NOMO-1 treated with DMSO at 0.1 percent for 48 hours (cell line): ENCODE measurements at regions not wholly inside any gene's neighbourhood (a gene's known extent, or its start where the extent isn't known, plus 50 kb on each side); places are given as distances from the start of the nearest gene placed in this dataset.

Experiments
- DNase-seq: peaks from one replicate; lab custom pipeline; 2025; ENCODE audit not compliant: unreplicated experiment; lab: John Stamatoyannopoulos, UW

DNA sequence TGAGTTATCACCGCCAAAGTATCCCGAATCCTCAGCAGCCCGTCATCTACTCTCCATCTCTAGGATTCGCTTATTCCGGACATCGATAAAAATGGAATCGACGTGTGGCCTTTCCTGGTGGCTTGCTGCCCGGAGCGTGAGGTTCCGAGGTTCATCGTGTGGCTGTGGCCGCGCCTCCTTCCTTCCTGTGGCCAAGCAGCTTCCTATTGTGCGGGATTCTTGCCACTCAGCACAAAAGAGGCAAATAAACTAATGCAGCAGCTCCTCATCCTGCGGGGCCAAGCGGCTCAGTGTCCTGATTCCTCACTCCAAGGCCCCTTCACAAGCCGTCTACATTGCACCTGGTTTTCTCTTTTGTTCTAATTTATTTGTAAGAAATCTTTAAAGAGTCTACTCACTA, 800.9 kb downstream of the CDH9 start:
- peak; percentile 24 for DNase-seq

DNA sequence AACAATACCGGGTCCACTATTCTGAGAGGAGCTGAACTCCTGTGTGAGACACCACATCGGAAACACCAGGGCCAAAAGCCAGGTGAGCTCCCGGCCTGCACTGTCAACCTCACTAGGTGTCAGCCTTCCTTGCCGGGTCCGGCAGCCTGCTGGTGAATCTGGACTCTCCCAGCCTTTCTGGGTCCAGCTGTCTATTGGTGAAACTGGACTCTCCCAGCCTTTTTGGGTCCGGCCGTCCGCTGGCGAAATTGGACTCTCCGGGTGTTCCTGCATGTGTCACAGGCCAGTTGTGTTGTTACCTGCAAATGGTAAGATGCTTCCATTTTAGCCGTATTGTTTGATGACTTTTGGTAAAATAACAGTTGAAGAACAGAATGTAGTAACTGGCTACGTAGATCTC, 801.5 kb downstream of the CDH9 start:
- no peak for DNase-seq

DNA sequence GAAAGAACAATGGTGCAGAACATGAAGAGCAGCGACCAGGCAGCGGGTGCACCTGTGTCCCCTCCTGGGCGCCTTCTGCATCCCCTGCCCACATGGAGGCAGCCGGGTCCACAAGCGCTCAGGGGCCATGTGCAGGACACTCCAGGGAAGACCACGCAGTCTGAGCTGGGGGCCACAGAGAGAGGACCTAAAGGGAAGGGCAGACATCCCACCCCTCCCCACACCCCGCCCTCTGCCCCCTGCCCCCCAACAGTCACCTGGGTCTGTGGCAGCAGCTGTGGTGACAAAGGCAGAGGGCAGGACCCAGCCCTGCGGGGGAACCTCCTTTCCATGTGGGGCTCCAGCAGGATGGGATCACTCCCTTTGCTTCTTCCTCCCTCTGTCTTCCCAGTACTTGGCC, 805.7 kb downstream of the CDH9 start:
- no peak for DNase-seq

DNA sequence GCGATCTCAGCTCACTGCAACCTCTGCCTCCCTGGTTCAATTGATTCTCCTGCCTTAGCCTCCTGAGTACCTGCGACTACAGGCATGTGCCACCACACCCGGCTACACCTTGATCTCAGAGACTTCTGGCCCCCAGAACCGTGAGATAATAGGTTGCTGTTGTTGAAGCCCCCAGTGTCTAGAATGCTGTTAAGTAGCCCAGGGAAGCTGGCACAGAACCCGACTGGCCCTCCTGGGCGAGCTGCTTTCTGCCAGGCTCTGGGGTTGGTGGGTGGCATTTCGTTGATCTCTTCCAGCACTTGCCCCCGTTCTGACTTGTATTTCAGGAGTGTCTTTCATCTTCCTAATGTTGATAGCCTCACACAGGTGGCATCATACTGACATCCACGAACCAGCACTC, 807.1 kb downstream of the CDH9 start:
- no peak for DNase-seq

- DNase-seq = no peak
Measured at GRCh38 chr5:26229848-26230247, 808.5 kb downstream of the CDH9 start.

DNA sequence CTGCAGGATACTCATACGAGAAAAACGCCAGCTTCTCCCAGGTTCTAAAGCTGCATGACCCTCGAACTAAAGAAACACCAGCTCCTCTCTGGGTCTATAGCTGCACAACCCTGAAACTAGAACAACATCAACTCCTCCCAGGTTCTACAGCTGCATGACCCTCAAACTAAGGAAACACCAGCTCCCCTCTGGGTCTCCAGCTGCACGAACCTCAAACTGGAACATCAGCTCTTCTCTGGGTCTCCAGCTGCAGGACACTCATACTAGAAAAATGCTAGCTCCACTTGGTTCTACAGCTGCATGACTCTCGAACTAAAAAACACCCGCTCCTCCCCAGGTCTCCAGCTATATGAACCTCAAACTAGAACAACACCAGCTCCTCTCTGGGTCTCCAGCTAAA, 811.1 kb downstream of the CDH9 start:
- no peak for DNase-seq

DNA sequence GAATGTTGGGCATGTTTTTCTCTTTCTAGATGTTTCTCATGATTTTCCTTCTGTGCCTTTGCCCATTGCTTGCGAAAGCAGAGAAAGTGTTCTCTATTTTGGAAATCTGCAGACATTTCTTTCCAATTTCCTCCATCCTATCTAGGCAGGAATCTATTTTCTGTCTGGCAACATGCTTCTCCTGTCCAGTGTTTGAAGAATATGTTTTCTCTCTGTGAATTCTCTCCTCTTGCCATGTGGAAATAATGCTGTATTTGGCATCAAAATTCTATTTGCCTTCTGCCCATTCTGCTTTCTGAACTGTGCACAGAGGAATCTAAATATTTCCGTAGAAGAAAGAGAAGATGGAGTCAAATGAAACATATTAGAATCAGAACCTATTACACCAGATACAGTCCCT, 833.3 kb downstream of the CDH9 start:
- no peak for DNase-seq

GRCh38 chr5:26193626-26194025, 844.8 kb downstream of the CDH9 start:
- DNase-seq = no peak

GRCh38 chr5:26192486-26192885, 845.9 kb downstream of the CDH9 start:
- DNase-seq = no peak

DNA sequence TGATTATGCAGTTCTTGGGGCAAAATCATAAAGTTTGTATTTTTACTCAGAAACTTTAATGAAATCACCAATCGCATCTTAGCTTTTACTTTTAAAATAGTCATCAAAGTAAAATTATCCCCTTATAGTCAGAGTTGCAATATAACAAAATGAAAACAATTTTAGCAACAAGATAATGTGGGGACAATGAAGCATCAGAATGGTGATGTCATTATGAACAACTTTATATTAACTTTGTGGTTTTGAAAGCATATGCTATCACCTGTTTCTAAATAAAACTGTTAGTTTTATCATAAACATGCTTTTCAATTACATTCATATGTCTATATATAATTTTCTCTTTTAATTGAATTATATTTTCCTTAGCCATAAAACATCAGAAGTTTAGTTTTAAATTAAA, 856.8 kb downstream of the CDH9 start:
- DNase-seq = no peak

GRCh38 chr5:26148569-26149107, 889.7 kb downstream of the CDH9 start:
- DNase-seq = no peak

GRCh38 chr5:26143259-26143658, 895.1 kb downstream of the CDH9 start:
- DNase-seq = no peak

- DNase-seq = no peak
Measured at GRCh38 chr5:26121338-26121737, 917.0 kb downstream of the CDH9 start.

DNA sequence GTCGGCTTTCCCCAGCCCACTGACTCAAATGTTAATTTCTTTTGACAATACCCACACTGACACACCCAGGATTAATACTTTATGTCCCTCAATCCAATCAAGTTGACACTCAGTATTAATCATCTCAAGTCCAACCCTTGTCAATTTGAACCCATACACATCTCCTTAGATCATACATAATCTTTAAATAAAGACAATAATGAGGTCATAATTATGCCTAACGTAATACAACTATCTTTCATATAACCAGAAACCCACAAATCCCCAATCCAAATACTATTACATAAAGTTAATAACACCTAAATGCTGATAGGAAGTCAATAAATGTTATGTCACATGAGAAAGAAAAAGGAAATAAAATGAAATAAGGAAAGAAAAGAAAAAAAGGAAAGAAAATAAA, 934.2 kb downstream of the CDH9 start:
- DNase-seq = no peak

GRCh38 chr5:26060212-26060611, 978.2 kb downstream of the CDH9 start:
- DNase-seq = no peak

GRCh38 chr5:26054594-26054993, 983.8 kb downstream of the CDH9 start:
- DNase-seq = no peak

DNA sequence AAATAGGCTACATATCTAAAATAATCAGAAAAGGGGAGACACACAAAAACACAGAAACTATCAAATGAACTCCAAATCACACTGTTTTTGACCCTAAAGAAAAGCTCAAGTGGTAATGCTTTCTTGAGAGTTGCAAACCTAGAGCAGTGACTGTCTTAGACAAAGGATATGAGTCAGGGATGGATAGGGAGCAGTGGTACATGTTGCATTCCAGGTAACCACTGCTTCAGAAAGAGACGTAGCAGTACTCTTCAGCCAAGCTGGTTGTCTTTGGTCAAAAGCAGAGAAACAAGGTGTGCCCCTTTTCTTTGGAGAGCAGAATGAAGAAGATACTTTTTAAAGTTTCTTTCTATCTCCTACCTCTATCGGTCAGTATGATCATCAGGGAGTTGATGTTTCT, 1003.6 kb downstream of the CDH9 start:
- DNase-seq = no peak

DNA sequence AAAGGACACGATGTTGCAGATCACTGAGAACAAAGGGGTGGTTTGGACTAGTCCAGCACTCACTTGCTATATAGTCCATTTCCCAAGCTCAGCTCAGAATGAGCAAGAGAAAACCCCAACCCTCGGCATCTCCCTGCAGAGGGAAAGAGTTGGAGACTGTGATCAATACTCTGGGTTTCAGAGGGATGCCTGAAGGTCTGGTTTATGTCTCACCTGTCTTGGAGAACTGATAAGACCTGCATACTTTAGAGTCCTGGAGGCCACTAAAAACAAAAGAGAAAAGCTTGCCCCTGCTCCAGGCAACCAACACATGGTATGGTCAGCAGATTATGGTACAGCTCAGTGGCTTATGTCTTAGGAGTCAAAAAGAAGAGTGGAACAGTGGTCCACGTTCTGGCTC, 1006.9 kb downstream of the CDH9 start:
- DNase-seq = no peak

GRCh38 chr5:26026044-26026443, 1012.3 kb downstream of the CDH9 start:
- DNase-seq = no peak

- no peak for DNase-seq
Measured at GRCh38 chr5:26024774-26025173, 1013.6 kb downstream of the CDH9 start.

- DNase-seq = no peak
Measured at GRCh38 chr5:26023361-26023760, 1015.0 kb downstream of the CDH9 start.

DNA sequence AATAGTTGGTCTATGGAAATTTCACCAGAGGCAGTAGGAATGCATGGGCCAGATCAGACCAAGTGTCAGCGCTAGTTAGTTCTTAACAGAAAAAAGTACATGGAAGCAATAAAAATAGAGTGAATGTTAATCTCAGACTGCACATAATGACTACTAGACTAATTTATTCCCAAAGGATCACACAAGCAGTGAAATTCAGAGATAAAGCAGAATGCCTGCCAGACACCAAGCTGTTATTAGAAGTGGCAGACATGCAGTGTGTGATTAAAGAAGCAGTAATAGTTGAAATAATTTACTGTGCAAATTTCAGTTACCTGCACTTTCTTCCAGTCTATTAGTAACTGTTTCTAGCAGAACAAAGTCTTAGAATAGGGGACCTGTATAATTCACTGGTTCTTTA, 1024.2 kb downstream of the CDH9 start:
- DNase-seq = no peak

DNA sequence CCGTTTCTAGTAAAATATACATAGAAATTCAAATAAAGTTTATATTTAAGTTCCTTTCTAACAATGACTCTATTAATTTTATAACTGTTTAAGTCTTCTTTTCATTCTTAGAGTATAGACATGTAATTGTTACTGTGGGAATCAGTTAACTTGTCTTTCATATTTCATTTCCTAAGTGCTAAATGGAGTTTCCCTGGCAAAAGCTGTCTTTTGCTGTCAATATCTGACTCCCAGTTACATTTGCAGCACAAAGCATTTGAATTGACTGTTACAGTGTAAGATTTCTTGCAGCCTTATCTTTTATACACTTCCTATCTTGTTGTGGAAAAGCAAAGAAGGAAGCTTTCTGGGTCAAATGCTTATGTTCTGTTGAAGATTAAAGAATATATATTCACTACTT, 1026.3 kb downstream of the CDH9 start:
- DNase-seq = no peak

DNA sequence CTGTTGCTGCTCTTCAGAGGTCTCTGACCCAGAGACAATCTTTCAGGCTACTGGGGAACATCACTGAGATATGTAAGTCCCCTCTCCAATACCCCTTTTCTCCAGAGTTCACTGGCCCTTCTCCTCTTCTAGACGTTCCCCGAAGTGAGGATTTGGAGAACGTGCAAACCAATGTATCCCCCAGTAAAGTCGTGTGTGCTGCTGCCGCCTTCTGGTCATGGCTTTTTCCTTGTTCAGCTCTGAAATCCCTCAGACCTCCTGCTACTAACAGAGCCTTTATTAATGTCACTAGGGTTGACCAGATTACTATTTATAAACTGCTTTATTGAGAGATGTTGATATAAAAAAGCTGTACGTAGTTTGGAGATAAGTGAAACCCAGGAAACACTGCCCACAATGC, 1028.6 kb downstream of the CDH9 start:
- DNase-seq = peak; percentile 14
